C1 segment of cervical spinal cord (tissue), 14 donors: ENCODE measurements at regions not wholly inside any gene's neighbourhood (a gene's known extent, or its start where the extent isn't known, plus 50 kb on each side); places are given as distances from the start of the nearest gene placed in this dataset.

Experiments
- DNase-seq, 14 donors: peaks; one replicate each; lab custom pipeline; 2025; lab: John Stamatoyannopoulos, UW

DNA sequence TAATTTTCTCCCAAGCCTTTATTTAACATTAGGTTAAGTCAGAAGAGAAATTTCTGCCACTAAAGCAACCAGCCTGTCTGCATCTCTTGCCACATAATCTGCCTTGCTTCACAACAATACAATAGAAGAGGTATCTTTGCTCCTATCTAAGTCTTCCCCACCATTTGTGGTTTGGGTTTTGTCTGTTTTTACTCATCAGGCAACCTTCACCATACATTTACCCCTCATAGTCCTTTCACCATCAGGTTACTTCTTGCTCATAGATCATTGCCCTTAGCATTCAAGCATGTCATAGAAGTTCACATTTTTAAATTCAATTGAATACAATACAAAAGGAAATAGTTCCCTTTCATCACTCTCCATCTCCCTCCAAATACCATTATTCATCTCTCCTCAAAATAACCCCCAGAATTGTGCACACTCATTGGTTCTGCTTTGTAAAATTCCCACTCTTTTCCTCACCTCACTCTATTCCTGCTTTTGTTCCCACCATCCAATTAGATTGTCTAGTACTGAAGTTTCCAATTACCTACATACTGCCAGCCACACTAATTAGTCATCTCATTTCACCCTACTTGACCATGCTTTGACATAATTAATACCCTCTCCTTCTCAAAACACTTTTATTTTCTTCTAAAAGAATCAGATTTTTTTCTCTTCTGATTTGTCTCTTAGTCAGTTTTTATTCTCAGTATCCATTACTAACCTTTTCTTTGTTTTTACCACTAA, 1957.0 kb upstream of the AGA start:
- DNase-seq, result no peak

DNA sequence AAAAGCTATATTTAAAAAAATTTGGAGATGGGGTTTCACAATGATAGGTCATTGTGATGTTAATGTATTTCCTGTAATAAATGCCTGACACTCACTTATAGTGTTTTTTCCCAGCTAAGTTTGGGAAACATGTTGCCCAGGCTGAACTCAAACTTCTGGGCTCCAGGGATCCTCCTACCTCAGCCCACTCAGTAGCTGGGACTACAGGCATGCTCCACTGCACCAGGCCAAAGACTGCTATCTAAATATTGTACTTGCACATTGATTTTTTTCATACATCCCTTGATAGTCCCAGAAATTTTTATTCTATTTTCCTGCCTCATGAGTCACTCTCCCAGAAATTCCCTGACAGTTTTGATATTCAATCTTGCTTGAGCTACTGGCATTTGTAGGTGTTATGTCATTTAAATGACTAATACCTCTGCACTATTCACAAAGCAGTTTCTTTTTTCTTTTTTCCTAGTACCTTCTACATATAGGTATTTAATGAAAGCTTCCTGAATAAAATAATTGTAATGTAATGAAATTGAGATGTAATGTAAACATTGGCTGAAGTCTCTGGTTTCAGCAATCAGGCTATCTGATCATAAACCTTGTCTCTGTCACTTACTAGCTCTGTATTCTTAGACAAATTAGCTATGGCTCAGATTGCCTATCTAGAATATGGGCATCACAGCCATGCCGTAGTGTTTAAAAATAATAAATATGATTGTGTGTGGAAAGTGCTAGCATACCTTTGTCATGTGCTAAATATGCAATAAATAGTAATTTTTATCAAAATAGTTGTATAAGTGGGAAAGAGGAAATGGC, 1973.0 kb upstream of the AGA start:
- DNase-seq, result no peak

DNA sequence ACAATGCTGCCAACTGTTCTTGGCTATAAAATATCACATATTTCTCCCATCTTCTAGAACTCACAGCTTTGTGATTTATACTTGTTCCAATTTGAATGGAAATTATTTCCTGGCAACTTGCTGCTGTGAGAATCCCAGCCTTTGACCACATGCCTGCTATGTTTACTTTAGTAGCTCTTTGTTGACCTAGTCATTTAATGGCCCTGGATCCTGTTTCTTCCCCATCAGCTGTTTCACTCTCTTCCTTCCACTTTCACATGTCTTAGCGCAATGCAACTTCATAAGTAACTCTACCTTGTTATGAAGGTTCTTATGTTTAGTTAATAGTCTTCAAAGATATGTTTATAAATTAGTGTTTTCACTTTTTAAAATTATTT, 1973.6 kb upstream of the AGA start:
- no peak for DNase-seq

DNA sequence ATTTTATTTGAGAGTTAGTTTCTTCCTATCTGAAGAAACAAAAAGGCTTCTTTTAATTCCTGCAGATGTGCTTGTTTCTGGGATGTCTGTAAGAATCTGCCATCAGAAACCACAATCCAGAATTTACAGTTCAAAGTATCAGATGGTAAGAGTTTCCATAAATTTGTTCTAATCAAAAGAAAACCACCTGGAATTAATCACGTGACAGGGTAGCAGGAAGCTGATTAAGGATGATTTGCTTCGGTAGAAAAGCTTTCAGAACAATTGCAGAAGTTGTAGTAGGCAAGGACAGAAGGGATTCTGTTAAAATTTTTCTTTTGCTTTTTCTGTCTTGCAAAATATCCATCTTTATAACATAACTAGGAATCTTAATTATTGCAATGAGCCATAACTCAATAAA, 1975.1 kb upstream of the AGA start:
- no peak for DNase-seq

DNA sequence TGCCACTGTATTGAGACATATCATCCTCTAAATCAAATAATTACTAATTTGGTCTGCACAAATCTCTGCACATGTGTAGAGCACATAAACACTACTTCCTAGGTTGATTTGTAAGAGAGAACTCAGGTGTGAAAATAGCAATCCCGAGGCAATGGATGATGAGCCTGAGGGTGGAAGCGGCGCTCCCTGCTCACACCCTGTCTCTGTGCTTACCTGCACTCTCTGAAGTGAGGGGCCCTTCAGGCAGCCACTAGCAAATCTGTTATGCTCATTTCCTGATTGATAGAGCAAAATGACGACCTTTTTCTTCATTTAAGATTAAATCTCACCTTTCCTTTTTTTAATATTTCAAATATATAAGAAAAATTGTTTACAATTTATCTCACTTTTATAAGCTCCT, 1995.7 kb upstream of the AGA start:
- no peak for DNase-seq

DNA sequence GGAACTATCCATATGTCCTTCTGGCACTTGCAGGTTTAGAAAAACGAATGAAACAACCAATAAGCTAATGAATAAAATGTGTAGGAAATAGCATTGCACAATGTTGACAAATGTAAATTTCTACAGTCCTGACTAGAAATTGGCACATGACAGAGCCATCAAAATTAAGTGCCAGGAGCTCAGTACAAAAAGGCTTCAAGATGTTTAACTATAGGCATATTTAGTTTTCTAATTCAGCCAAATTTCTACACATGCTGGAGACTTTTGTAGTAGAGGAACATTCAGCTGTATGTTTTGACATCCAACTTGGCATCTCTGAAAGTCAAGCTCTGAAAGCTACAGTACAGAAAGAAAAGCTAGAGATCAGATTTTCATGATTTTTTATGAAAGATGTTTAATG, 1999.4 kb upstream of the AGA start:
- no peak for DNase-seq

DNA sequence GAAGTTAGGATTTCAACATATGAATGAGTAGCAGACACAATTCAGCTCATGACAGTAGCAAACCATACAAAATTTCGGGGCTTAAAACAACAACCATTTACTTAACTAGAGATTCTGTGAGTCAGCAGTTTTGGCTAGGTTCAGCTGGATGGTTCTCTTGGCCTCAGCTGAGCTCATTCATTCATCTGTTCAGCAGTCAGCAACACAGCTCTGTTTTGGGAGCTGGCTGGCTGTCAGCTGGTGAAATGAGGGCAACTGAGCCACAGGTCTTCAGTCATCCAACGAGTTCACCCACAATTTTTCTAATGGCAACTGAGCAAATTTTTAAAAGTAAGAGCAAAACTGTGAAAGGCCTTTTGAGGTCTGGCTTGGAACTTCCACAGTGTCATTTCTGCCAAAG, 2005.1 kb upstream of the AGA start:
- peak in 9 of 14 donors; percentile 4 to 63 (median 19) for DNase-seq

DNA sequence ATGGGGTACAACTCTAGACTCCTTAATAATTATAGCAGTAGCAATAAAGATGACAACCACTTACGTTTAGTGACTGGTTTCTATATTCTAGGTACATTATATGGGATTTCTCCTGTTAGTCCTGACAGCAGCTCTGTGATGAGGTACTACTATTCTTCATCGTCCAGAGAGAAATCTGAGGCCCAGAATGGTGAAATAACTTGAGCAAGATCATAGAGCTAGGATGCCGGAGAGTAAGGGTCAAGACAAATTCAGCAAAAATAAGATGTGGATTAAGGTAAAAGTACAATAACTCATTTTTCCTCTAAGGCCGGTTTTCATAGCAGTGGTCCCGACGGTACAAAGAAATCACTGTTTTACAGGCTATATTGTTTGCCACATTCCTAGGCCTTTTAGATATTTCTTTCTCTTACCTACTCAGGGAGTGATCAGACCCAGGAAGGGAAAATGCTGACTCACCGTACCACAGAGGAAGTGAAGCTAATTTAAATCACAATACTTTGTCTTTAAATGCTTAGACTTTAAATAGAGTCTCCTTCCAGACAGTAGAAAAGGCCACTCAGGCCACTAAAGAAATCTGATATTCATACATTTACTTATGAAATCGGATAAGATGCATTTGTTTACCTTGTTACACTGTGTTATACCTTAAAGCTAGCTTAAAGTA, 2023.0 kb upstream of the AGA start:
- DNase-seq, result no peak

DNA sequence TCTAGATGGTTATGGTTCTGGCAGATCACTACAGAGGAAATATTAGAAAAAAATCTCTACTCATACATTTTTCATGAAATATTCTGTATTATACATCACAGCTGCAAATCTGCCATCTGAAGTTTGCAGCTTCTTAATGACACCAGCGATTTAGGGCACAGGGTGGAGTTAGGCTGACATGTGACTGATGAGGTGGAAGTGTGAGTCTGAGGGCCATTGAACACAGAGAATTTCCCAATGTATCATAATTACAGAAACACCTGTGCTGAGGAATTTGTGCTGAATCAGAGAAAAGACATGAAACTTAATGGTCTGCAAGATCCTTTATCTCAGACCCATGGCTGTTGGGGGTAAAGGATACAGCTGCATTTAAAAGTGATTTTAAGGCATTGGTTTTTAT, 2025.6 kb upstream of the AGA start:
- DNase-seq, result no peak

DNA sequence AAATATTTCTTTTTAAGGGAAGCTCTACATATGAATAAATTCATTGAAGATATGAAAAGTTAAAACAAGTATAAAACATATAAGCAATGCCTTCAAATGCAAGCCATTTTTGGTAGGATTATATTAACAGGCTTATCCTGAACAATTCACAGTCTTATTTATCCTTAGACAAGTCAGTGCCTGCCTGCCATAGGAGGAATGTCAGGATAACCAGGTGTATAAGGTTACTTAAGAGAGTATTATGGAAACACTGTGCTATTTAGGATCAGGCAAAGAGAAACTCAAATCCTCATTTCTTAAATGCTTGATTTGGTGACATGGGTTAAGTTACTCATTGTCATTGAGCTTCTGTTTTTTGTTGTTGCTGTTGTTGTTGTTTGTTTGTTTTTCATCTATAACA, 2029.9 kb upstream of the AGA start:
- no peak for DNase-seq

DNA sequence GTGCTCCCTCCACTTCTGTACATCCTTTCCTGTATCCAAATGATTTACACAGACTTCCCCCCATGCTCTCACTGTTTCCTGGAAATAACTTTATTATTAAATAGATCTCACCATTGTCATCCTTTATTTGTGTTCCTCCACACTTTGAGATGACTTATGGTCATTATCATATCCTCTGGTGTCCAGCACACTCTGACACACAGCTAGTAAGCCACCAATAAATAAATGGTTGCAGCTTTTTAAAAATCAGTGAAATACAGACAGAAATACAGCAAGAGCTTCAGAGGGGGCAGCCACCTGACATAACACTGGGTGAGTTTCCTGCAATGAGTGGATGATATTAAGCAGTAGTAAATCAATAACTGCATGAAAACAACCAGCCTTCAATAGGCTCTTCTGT, 2036.4 kb upstream of the AGA start:
- DNase-seq, result no peak

DNA sequence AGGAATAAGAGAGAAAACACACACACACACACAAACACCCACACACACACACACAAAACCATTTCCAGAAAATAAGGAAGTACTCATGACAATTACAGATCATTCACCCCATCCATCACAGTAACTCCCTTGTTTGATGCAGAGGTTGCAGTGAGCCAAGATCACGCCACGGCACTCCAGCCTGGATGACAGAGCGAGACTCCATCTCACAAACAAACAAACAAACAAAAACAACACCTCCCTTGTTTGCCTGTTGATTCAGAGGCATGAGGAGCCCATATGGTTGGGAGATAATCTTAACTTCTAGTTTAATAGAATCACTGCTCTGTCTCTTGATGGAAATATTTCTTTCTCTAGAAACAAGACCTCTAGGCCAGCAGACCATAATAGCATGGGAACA, 2043.5 kb upstream of the AGA start:
- no peak for DNase-seq

DNA sequence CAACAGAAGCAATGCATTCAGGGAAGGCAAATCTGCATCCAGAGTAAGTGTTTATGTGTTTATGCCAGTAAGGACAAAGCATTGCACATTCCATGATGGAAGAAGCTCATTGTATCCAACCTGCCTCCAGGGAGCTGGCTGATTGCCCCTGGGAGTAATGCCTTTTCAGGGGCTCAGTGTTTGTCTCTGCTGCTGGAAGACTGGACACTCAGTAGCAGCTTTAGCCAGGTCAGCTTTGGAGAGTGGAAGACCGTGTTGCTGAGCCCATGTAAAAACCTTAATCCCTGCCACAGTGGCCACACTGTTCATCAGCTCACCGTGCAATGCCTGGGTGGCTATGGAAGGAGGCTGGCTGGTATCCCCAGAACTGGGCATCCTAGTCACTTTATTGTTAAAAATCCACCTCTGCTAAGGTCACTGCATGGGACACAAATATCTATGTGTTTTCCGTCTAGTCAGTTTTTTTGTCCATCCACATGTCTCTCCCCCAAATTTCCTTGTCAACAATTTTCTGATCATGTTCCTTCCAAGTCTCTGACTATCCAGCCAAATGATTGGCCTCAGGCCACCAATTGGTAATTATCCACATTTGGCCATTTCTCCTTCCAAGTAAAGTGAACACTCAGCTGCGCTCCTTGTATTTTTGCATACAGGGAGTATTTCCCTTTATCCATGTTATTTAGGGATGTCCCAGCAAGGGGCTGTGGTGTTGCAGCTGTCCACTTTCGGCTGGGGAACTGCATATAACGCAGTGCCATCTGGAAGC, 2044.5 kb upstream of the AGA start:
- DNase-seq, result peak in 4 of 14 donors; percentile 4 to 28 (median 7)

DNA sequence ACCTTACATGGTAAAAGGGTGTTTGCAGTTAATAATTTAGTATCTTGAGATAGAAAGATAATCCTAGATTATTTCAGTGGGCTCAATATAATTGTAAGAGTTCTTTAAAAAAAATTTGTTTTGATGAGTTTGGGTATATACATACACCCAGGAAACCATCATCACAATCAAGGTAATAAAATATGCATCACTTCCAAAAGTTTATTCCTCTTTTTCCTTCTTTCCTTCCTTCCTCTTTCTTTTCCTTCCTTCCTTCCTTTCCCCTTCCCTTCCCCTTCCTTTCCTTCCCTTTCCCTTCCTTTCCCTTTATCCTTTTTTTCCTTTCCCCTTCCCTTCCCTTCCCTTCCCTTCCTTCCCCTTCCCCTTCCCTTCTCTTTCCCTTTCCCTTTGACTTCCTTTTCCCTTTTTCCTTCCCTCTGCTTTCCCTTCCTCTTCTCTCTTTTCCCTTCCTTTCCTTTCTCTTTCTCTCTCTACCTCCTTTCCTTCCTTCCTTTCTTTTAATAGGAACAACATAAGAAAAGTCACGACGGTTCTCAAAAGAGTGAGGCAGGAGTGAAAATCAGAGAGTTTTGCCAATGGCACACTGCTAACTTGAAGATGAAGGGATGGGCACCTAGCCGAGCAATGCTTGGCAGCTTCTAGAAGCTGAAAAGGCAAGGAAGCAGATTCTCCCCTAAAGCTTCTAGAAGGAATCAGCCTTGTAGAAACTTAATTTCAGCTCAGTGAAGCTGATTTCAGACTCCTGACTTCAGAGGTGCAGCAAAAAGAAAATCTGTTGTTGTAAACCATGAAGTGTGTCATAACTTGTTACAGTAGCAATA, 2050.2 kb upstream of the AGA start:
- peak in 1 of 14 donors; percentile 1 for DNase-seq

DNA sequence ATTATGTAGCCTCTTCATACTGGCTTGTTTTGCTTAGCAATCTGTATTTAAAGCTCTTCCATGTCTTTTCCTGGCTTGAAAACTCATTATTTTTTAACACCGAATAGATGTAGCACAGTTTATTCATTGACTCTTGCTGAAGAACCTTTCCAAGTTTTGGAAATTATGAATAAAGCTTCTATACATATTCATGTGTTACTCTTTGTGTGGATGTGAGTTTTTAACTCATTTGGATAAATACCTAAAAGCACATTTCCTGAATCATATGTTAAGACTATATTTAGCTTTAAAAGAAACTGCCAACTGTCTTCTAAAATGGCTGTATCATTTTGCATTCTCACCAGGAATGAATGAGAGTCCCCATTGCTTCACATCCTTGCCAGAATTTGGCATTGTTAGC, 2061.7 kb upstream of the AGA start:
- DNase-seq, result no peak

DNA sequence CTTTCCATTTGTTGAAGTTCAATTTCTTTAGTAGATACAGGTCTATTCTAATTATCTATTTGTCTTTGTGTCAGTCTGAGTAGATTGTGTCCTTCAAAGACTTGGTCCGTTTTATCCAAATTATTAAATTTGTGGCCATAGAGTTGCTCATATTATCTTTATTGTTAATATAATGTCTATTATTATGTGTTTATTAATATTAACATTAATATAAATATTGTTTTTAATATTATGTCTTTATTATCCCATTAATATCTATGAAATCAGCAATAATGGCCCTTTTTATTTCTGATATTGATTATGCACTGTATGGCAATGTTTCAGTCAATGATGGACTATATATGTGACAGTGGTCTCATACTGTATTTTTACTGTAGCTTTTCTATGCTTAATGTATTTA, 2067.3 kb upstream of the AGA start:
- DNase-seq, result no peak

DNA sequence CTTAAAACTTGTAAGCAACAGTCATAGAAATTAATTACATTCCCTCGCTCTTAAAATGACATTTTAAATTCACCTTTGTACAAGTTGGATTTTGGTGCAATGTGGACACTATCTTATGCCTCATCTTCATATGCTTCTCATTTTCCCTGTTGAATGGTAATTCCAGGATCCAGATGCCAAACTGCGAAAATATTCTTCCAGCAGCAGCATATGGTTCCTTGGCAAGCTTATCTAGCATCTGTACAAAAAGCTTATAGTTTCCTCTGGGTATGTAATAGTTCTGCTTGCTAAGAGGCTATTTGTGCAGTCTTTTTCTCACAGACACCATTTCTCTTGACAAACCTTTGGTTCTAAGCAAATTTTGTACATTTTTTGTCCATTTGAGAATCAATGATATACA, 2079.7 kb upstream of the AGA start:
- DNase-seq, result no peak

DNA sequence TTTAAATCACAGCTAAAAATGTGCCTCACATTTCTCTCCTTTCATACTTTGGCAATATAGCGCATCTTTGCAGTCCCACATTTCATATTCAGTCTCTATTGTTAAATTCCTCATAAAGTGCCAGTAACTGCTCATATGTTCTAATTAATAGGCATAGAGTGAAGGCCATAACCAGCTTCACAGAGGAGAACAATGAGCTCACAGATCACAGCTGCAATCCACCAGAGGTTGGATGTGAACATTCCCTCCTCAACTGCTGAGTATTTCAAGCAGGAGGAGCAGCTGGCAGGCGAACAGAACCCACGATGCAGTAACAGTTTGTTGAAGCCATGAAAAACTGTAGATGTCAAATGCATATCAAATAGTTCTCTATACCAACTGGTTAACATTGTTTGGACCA, 2088.7 kb upstream of the AGA start:
- peak in 3 of 14 donors; percentile 1 to 4 (median 1) for DNase-seq

DNA sequence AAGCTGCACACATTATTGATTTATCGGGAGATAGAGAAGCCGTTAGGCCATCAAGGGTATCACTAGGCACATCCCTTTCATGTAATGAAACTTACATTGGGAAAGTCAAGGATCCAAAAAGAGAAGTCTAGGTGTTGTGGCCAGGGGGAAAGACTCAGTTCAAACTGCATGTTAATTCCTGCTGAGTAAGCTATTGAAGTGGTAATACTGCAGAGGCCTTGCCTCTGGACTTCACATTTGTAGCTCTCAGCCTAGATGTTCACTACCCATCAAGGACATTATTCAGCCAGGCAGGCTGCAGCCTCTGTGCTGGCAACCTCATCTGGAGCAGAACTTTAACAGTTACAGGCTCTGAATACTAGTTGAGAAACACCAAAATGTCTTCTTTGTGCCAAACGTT, 2094.5 kb upstream of the AGA start:
- no peak for DNase-seq

DNA sequence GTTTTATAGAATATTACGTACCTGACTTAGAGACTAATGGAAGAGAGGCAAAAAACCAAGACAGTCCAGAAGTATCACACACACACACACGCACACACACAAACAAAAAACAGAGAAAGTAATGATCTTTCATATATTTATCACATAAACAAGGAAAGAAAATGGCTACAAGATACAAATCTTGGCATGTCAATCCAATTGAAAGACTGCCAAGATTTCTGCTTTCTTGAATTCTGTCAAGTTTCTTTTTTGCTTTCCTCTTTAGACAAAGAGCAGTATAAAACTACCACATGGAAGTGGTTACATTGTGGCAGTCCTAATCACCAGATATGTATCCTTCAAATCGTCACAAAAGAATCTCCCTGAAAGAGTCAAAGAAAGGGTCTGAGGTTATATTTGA, 2097.4 kb upstream of the AGA start:
- no peak for DNase-seq

DNA sequence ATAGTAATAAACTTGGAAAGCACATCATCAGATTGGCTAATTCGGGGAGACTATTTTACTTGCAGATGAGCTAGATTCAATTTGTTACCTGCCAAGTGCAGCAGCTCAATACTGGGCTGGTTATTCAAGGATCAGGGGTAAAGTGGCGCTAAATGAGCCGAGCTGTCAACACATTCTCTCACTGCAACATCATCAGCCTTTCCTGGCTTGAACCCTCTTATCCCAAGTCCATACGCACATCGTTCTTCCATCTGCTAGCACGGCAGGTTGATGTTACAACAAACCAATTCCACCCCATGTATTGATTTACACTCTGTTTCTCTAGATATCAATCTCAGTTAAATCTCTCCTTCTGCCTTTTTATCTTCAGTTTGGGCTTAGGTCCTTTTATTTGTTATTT, 2101.5 kb upstream of the AGA start:
- no peak for DNase-seq
